ENCODE measurements at regions not wholly inside any gene's neighbourhood (a gene's known extent, or its start where the extent isn't known, plus 50 kb on each side); places are given as distances from the start of the nearest gene placed in this dataset.

GRCh38 chr16:65910291-65910690 lies 456.2 kb upstream of the CDH5 start:
- H4K20me1 ChIP-seq (ENCODE audit: insufficient read depth, low read length) = no peaks in the 10 kb centered on the region
- no peak overlapping the region for H2AFZ ChIP-seq (ENCODE audit: low read length)
- H3K9me3 ChIP-seq (ENCODE audit: low read length) = no peaks in the 10 kb centered on the region
- intact Hi-C loops (cut with micrococcal nuclease; ENCODE audit: unreplicated experiment) = no loop called here
- WGBS (ENCODE audit: low lambda C conversion rate) = 20% methylated on average over 5 of the region's 5 CpGs
- FAIRE-seq (no peak), DNase-seq (ENCODE audit: low spot score) (no peak), ATAC-seq (no peak)
- ChIA-PET POLR2A (no interaction called here), CTCF (ENCODE audit: low intra/inter-chr PET ratio, low total read pairs) (no interaction called here)
- H3K4me1 ChIP-seq (ENCODE audit: insufficient read depth, low read length) = no peaks in the 10 kb centered on the region
- H3K27me3 ChIP-seq (ENCODE audit: control insufficient read depth in 1 of 2, insufficient read depth in 2 of 2, low read length in 2 of 2) = 0 out of 5 replicates have a peak, but pooled peaks cover 0 to under 1% of the 10 kb centered on the region in 2 experiments
- in situ Hi-C loops (cut with HindIII; ENCODE audit: extremely low pct_ligation_motif_present, low pct_unique_long_range_greater_than_20kb) = no loop called here
- H3K4me3 ChIP-seq (replicated peaks in 1 of 3; ENCODE audit: insufficient read depth in 1 of 3, low read depth in 2 of 3, low read length in 3 of 3) = no peak overlapping the region
- no peak overlapping the region for H3K4me2 ChIP-seq (ENCODE audit: low read depth, low read length)
- no peaks in the 10 kb centered on the region for H3K79me2 ChIP-seq (ENCODE audit: insufficient read depth, low read length)
- H3K9ac ChIP-seq (ENCODE audit: insufficient read depth, low read depth, low read length) = no peak overlapping the region
- no TSS peak for BruUV-seq (replicated peaks)
- no peak overlapping the region for H3K27ac ChIP-seq (ENCODE audit: extremely low read length, insufficient read depth, low read length)
- no peaks in the 10 kb centered on the region for H3K36me3 ChIP-seq (replicated peaks in 1 of 2; ENCODE audit: control insufficient read depth in 1 of 2, insufficient read depth in 2 of 2, low read length in 2 of 2)
- TF ChIP-seq, protein P1, sequence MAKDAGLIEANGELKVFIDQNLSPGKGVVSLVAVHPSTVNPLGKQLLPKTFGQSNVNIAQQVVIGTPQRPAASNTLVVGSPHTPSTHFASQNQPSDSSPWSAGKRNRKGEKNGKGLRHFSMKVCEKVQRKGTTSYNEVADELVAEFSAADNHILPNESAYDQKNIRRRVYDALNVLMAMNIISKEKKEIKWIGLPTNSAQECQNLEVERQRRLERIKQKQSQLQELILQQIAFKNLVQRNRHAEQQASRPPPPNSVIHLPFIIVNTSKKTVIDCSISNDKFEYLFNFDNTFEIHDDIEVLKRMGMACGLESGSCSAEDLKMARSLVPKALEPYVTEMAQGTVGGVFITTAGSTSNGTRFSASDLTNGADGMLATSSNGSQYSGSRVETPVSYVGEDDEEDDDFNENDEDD (CRISPR knock-in tag; IDR thresholded peaks at IDR 0.05; ENCODE audit: borderline replicate concordance) = no peak
- TF ChIP-seq BCL6 (CRISPR knock-in tag; IDR thresholded peaks at IDR 0.05) (no peak), PTBP1 (IDR thresholded peaks at IDR 0.05; ENCODE audit: low read depth, low read length, poor library complexity, severe bottlenecking) (no peak), ZNF432 (CRISPR knock-in tag; IDR thresholded peaks at IDR 0.05; ENCODE audit: borderline replicate concordance) (no peak), RFX5 (IDR thresholded peaks at IDR 0.05; ENCODE audit: low read depth, low read length) (no peak), ZNF430 (CRISPR knock-in tag; IDR thresholded peaks at IDR 0.05) (no peak), CHD2 (IDR thresholded peaks at IDR 0.05; ENCODE audit: low read depth, low read length) (no peak), ZNF543 (CRISPR knock-in tag; IDR thresholded peaks at IDR 0.05) (no peak)
- TF ChIP-seq, protein P2, sequence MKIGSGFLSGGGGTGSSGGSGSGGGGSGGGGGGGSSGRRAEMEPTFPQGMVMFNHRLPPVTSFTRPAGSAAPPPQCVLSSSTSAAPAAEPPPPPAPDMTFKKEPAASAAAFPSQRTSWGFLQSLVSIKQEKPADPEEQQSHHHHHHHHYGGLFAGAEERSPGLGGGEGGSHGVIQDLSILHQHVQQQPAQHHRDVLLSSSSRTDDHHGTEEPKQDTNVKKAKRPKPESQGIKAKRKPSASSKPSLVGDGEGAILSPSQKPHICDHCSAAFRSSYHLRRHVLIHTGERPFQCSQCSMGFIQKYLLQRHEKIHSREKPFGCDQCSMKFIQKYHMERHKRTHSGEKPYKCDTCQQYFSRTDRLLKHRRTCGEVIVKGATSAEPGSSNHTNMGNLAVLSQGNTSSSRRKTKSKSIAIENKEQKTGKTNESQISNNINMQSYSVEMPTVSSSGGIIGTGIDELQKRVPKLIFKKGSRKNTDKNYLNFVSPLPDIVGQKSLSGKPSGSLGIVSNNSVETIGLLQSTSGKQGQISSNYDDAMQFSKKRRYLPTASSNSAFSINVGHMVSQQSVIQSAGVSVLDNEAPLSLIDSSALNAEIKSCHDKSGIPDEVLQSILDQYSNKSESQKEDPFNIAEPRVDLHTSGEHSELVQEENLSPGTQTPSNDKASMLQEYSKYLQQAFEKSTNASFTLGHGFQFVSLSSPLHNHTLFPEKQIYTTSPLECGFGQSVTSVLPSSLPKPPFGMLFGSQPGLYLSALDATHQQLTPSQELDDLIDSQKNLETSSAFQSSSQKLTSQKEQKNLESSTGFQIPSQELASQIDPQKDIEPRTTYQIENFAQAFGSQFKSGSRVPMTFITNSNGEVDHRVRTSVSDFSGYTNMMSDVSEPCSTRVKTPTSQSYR (CRISPR knock-in tag; IDR thresholded peaks at IDR 0.05; ENCODE audit: borderline replicate concordance) = no peak
- TF ChIP-seq, protein P3, sequence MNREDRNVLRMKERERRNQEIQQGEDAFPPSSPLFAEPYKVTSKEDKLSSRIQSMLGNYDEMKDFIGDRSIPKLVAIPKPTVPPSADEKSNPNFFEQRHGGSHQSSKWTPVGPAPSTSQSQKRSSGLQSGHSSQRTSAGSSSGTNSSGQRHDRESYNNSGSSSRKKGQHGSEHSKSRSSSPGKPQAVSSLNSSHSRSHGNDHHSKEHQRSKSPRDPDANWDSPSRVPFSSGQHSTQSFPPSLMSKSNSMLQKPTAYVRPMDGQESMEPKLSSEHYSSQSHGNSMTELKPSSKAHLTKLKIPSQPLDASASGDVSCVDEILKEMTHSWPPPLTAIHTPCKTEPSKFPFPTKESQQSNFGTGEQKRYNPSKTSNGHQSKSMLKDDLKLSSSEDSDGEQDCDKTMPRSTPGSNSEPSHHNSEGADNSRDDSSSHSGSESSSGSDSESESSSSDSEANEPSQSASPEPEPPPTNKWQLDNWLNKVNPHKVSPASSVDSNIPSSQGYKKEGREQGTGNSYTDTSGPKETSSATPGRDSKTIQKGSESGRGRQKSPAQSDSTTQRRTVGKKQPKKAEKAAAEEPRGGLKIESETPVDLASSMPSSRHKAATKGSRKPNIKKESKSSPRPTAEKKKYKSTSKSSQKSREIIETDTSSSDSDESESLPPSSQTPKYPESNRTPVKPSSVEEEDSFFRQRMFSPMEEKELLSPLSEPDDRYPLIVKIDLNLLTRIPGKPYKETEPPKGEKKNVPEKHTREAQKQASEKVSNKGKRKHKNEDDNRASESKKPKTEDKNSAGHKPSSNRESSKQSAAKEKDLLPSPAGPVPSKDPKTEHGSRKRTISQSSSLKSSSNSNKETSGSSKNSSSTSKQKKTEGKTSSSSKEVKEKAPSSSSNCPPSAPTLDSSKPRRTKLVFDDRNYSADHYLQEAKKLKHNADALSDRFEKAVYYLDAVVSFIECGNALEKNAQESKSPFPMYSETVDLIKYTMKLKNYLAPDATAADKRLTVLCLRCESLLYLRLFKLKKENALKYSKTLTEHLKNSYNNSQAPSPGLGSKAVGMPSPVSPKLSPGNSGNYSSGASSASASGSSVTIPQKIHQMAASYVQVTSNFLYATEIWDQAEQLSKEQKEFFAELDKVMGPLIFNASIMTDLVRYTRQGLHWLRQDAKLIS (CRISPR knock-in tag; IDR thresholded peaks at IDR 0.05) = no peak
